Stimulated activated CD4-positive, alpha-beta T cell treated with anti-CD3 and anti-CD28 coated beads, TNF-alpha, amount 100 ng/mL, for 1 hour (primary cell): ENCODE measurements at regions not wholly inside any gene's neighbourhood (a gene's known extent, or its start where the extent isn't known, plus 50 kb on each side); places are given as distances from the start of the nearest gene placed in this dataset.
"Not testable (repeated sequence)": the region's sequence is repeated elsewhere in the genome, so short reads cannot be mapped to it uniquely, and the experiment has no call there.

Source experiments
- DNase-seq, 3 donors: peaks; one replicate each; pipeline ENCODE4 v3.0.0-alpha.2; 2020; ENCODE audit warnings: low read depth in 3 of 3, low spot score in 1 of 3

- no peak for DNase-seq
Measured at GRCh38 chr20:53776858-53777257, 183.2 kb upstream of the ZNF217 start.

GRCh38 chr20:53774461-53775203, 181.0 kb upstream of the ZNF217 start:
- DNase-seq: no peak

DNA sequence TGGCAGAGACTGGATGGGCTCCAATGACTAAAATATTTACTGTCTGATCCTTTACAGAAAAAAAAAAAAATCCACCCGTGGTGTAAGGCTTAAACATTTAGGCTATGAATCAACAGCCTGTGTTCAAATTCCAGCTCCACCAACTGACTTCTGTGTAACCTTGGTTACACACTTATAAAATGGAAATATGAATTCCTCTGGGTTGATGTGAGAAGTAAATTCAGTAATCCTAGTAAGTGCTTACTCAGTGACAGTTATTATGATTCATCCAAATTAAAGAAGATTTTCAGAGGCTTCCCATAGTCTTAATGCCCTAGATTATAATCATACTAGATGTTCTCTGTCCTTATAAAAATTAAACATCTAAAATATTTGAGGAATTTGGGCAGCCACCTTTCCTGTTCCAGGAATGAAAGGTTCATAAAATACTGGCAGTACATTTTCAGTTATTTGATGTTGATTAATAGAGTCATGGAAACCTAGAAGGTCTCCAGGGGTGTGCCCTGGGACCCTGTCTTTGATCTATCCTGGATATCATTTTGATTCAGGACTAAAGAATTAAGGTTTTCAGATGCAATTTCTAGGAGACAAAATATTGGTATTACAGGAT, 180.3 kb upstream of the ZNF217 start:
- no peak for DNase-seq

DNA sequence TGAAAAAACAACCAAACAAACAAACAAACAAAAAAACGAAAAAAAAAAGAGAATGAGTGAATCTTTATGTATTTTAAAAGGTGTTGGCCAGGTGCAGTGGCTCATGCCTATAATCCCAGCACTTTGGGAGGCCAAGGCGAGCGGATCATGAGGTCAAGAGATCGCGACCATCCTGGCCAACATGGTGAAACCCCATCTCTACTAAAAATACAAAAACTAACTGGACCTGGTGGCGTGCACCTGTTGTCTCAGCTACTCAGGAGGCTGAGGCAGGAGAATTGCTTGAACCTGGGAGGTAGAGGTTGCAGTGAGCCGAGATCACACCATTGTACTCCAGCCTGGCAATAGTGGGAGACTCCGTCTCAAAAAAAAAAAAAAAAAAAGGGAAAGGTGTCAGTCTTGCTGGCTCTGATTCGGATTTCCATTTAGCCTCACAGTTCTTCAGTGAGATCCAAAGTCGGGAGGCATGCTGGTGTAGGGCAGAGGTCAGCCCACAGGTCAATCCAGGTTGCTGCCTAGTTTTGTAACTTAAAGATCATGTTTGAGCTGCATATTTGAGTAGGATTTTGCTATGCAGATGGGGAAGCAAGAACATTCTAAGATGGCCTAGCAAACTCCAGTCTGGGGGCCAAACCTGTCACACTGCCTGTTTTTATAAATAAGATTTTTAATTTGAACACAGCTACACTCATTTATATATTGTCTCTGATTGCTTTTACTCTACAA, 179.6 kb upstream of the ZNF217 start:
- DNase-seq: not testable (repeated sequence)

DNA sequence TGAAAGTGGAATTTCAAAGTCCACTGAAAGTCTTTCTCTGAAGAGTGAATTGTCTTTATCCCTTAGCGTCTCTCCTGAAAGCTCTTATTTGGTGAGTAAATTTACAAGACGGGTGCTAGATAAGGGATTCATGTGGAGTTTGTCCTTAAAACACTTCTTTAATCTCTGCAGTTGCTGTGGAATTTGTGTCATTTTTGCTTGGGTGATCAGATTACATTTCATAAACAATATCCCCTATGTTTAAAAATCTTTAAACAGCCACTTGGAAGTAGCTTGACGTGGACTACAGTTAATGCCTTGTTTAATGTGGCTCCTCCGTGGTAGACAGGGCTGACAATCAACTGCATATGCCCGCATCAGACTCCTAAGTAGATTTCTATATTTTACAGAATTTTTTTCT, 175.4 kb upstream of the ZNF217 start:
- DNase-seq: no peak

GRCh38 chr20:53768329-53768728, 174.7 kb upstream of the ZNF217 start:
- DNase-seq: no peak

GRCh38 chr20:53767206-53767930, 173.7 kb upstream of the ZNF217 start:
- no peak for DNase-seq

GRCh38 chr20:53764415-53764800, 170.8 kb upstream of the ZNF217 start:
- DNase-seq: no peak

- no peak for DNase-seq
Measured at GRCh38 chr20:53763707-53764414, 170.2 kb upstream of the ZNF217 start.

DNA sequence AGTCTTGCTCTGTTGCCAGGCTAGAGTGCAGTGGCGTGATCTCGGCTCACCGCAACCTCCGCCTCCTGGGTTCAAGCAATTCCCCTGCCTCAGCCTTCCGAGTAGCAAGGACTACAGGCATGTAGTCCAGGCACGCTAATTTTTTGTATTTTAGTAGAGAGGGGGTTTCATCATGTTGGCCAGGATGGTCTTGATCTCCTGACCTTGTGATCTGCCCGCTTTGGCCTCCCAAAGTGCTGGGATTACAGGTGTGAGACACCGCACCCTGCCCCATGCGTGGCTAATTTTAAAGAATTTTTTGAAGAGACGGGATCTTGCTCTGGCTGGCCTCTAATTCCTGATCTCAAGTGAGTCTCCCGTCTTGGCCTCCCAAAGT, 168.8 kb upstream of the ZNF217 start:
- not testable (repeated sequence) for DNase-seq

DNA sequence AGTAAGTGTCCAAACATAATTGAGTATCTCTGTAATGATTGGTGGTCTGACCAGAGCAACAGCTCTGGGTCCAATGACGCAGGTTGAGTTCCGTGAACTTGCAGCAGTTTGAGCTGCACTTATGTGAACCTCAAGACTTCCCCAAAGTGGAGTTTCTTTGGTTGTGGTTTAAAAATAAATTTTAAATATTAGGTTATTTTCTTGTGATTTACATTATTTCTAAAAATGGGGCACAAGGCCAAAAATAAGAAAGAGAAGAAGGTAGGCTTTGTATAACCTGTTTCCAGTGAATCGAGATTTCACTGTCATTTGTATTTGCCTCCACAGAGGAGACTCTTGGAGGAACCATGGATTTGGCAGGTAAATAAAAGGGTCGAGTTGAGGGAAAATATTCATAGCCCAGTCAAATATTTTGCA, 166.4 kb upstream of the ZNF217 start:
- no peak for DNase-seq

- DNase-seq: no peak
Measured at GRCh38 chr20:53757472-53757913, 163.9 kb upstream of the ZNF217 start.

DNA sequence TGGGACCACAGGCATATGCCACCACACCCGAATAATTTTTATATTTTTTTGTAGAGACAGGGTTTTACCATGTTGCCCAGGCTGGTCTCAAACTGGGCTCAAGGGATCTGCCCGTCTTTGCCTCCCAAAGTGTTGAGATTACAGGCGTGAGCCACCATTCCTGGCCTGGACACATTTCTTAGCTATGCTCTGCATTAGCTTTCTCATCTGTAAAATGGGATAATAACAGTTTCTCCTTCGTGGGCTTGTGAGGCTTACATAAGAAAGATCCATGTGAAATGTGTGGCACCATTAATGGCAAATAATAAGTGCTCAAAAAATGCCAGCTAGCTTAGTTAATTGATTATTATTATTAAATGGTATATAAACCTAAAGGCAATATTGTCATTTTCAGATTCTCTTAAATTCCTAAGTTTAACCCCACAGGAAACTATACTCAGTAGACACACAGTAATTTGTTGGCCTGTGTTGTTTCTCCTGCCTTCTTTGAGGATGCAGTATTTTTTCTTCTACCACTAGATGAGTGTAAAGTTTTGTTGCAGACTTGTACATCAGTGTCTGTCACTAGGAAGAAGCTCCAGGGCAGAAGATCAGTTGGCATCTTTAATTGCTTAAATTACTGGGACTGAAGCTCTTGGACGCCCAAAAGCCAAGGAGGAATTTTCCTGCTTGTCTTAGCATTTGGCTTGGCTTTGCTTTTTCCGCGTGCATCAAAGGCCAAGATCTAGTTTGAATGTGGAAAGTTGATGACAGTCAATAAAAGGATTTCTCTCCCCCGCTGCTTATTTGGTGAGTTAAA, 162.3 kb upstream of the ZNF217 start:
- DNase-seq: no peak

DNA sequence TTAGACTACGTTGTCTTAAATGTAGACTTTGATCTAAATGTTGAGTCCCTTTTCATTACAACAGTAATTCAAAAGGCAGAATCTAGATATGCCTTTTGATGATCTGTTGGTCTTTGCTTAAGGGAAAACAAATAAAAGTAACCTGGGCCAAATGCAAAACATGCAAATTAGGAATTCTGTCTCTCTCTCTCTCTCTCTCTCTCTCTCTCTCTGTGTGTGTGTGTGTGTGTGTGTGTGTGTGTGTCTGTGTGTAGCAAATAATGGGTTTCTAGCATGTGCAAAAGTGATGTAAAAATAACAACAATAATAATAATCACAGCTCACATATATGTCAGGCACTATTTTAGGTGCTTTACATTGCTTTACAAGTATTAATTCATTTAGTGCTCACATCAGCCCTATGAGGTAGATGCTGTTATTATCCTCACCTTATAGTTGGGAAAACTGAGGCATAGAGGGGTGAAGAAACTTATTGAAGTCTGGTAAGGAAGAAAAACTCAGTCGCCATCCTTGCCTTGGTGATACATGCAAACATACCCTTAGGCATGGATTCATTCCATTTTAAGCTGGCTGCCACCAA, 160.3 kb upstream of the ZNF217 start:
- DNase-seq: no peak

- DNase-seq: no peak
Measured at GRCh38 chr20:53752971-53753879, 159.6 kb upstream of the ZNF217 start.

- no peak for DNase-seq
Measured at GRCh38 chr20:53752583-53752970, 158.9 kb upstream of the ZNF217 start.

DNA sequence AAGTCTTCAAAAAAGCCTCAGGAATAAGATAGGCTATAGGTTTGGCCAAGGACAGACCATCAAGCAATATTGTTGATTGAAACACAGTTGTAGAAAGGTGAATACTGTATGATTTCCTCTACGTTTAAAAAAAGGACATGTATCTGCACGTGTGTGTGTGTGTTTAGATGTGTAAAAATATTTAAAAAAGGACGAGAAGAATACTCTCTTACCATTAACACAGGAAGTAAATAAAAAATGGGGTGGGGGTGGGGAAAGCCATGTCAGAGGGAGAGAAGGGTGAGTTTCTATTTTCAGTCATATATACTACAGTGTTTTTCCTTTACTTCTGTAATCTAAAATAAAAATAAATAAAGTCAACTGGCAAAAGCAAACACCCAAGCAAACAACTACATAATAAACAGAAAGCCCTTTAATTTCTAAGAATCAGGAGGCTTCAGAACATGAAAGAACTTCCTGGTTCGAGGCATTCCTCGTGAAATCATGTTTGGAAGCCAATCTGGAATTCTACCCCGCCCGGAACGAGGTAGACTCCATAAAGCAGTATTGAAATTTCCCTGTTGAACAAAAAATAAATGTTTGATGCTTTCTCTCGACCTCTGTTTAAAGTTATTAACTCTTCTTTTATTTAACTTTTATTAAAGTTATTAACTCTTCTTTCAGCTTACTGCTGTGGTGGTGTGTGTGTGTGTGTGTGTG, 158.1 kb upstream of the ZNF217 start:
- no peak for DNase-seq
